COLO668 (cell line): ENCODE measurements at regions not wholly inside any gene's neighbourhood (a gene's known extent, or its start where the extent isn't known, plus 50 kb on each side); places are given as distances from the start of the nearest gene placed in this dataset.

Source experiments
- DNase-seq: peaks from one replicate; lab custom pipeline; 2025; ENCODE audit not compliant: unreplicated experiment; lab: John Stamatoyannopoulos, UW

- no peak for DNase-seq
Measured at GRCh38 chr7:10802011-10802410, 171.7 kb upstream of the PHF14 start.

DNA sequence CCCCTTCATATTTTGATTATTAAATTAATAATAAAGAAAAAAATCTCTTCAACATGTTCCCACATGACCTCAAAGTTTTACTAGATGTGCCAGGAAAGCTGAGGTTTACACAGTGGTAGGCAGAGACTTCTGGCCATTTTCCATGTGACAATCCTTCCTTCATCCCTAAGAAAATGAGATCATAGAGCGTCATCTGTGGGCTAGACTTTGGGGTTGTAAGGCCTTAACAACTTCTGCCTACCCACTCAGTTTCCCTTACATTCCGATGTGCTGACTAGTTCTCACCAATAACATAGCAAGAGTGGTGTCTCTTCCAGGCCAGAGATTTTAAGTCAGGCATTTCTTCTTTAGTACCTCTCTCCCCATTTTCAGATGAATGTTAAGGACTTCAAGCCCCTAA is 171.1 kb upstream of the PHF14 start:
- DNase-seq, result no peak

DNA sequence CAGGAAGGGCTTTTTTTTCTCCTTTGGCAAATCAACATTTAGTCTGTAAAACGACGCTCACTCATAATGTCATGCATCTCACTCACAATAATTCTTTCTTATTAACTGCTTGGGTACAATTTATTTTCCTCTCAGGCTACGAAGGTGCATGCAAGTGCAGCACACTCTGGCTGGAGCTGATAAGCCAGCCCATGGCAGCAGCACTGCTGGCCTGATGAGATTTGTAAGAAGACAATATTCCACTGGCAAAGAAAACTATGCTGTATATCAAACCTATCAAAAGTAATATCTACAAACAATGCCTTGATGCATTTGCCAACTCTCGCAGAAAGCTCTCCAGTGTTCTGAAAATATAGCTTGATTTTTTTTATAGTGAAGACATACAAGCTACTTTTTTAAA is 170.0 kb upstream of the PHF14 start:
- no peak for DNase-seq

- DNase-seq, result no peak
Measured at GRCh38 chr7:10804770-10805169, 168.9 kb upstream of the PHF14 start.

GRCh38 chr7:10815546-10815945 is 158.1 kb upstream of the PHF14 start:
- no peak for DNase-seq

DNA sequence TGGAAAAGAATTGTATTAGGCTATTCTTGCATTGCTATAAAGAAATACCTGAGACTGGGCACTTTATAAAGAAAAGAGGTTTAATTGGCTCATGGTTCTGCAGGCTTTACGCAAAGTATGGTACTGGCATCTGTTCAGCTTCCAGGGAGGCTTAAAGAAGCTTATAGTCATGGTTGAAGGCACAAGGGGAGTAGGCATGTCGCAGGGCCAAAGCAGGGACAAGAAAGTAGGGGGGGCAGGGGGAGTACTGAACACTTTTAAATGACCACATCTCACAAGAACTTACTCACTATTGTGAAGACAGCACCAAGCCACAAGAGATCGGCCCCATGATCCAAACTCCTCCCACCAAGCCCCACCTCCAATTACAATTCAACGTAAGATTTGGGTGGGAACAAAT is 152.5 kb upstream of the PHF14 start:
- DNase-seq, result no peak

- DNase-seq, result no peak
Measured at GRCh38 chr7:10824154-10824553, 149.5 kb upstream of the PHF14 start.

DNA sequence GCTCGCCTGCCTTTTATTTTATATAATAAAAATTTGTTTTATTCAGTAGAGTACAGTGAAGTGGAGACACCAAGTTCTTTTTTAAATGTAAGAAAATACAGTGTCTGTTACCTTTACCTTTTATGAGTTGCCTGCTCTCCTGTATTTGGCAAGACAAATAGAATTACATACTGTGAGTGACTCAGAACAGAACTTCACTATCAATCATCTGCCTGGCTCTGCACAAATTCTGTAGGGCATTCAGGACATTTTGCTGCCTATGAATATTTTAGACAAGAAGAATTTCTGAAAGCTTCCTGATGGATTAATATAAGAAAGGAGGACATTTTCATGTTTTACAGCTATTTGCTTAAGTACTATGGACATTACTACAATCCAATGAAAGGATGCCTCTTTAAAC is 135.4 kb upstream of the PHF14 start:
- no peak for DNase-seq

DNA sequence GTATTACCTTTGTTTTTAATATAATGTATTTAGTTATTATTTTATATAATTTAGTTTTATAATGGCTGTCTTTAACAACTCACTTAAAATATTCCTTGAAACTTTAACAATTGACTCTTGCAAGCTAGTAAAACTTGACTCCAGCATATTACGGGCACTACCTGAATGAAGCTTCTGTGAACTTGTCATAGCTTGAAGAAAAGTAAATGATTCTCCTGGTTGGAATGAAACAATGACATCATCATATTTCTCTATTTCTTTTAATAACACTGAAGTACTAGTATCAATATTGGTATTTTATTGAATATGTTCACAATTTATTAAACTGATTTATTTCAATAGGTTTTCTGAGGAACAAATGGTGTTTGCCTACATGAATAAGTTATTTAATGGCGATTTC is 128.4 kb upstream of the PHF14 start:
- no peak for DNase-seq

DNA sequence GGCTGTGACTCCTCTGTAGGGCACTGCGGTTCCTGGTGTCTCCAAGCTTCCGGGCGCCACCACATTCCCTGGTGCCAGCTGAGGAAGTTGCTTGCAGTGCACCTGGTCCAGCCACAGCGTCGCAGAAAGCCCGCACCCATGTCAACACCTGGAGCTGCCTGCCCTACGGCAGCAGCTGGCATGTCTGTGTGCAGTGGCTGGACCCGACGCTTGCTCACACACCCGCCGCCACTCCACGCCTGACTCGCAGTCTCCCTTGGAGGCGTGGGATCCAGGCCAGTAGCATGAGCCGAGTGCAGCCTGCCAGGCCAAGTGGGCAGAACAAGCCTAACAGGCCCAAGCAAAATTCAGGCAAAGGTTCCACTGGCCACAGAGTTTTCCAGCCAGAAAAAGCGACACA is 118.1 kb upstream of the PHF14 start:
- DNase-seq, result peak; percentile 80

DNA sequence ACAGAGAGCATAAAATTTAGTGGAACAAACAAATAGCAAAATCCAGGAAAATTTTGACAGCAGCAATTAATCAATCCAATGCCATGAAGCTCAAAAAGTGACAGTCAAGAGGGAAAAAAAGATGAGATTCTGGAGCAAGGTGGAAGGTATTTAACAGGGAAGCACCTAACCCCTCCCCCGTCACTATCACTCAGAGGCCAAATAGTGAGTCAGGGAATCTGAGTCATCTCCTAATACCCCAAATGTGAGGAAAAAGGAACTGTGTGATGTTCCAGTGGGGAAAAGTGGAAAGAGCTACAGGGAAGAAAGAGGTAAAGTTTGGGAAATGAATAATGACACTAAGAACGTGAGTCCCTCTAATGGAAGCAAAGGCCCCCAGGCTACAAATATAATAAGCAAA is 113.2 kb upstream of the PHF14 start:
- no peak for DNase-seq

GRCh38 chr7:10863476-10863875 is 110.2 kb upstream of the PHF14 start:
- DNase-seq, result no peak

DNA sequence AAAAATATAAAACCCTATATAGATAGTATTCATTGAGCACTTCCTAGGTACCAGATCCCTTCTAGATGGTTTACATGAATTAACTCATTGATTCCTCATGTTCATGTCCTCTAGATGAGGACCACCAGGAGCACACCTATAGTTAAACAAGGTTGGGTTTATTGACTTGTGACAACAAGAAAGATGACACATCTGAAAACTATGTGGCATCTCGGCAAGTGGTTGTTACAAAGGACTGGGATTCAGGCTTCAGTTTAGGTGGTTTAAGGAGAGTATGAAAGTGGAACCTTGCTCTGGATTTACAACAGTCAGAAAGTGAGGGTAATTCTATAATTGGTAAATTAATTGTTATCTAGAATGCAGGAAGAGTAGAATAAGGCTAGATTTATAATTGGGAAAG is 99.0 kb upstream of the PHF14 start:
- no peak for DNase-seq

GRCh38 chr7:10875080-10875479 is 98.6 kb upstream of the PHF14 start:
- no peak for DNase-seq

DNA sequence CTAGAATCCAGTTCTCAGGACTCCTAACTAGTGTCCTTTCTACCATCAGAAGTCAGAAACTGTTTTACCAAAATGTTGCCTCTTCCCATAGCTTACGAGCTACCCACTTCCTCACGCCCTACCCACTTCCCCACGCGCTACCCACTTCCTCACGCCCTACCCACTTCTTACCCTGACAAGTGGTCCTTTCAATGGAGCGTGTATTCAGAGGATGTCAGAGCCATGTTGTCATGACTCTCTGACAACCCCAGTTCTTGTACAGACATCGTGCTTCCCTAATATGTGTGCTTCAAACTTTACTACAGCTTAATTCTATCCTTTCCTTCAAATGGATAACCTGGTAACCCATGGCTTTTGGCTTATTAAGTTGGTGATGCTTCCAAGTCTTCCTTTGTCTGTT is 84.8 kb upstream of the PHF14 start:
- no peak for DNase-seq

- peak; percentile 46 for DNase-seq
Measured at GRCh38 chr7:10889266-10889898, 84.3 kb upstream of the PHF14 start.

DNA sequence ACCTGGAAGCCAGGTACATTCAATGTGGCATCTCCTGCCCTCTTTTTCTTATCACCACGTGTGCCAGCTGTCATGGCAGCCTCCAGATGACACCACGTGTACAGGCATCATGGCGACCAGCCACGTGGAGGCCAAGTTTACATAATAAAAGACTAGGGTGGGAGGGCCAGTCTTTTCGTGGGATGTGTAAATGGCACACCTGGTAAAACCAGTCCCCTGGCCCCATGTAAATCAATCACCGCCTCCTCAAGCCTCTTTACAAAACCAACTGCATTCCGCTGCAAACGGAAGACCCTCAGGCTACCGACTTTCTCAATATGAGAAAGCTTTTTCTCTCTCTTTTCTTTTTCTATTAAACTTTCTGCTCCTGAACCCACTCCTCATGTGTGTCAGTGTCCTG is 65.1 kb upstream of the PHF14 start:
- DNase-seq, result no peak

GRCh38 chr7:10910447-10910846 is 63.2 kb upstream of the PHF14 start:
- DNase-seq, result no peak

DNA sequence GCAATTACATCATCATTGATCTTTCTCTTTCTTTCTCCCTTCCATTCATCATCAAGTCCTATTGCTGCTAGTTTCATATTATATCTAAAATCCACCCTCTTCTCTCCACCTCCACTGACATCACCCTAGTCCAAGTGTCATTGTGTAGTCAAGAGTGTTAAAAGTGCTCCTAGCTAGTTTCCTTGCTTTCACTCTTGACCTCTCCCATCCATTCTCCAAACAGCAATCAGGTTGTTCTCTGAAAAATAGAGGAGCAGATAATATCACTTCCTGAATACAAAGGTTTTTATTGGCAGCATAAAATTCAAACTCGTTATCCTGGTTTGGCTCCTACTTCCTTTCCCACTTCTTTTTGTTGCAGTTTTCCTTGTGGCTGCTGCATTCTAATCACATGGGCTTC is 61.6 kb upstream of the PHF14 start:
- no peak for DNase-seq

DNA sequence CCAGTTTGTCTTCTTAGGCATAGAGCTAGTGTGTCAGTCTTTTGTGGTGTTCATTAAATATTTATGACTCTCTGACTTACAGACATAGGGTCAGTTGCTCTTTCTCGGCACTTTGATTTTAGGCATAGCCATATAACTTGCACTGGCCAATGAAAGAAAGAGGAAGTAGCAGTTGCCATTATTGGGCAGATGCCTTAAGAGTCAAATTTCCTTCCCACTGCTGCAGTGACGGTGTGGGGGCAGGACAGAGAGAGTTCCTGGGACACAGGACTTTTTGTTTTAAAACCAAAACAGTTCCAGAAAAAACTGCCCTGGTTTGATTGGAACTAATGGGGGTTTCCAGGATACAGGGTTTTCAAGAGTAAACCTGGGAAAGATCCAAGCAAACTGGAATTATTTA is 60.2 kb upstream of the PHF14 start:
- DNase-seq, result no peak

DNA sequence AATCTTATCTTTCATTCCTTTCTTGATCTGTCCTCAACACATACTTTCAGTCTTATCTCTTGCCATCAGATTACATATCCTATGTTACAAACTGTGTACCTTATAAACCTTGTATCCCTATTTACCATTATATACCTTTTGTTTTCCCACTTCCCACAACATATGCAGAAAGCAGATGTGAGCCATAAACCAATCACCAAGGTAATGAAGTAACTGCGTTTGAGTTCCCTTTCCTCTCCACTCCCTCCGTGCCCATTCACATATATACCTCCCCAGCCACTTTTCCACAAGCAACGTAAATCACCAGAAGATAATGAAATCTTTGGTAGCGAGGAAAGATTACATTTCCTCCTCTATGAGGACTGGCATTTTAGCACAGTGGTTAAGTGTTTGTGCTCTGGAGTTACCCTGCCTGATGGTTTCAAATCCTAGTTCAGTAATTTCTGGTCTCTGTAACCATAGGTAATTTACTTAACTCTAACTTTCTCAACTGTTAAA is 55.5 kb upstream of the PHF14 start:
- DNase-seq, result no peak

DNA sequence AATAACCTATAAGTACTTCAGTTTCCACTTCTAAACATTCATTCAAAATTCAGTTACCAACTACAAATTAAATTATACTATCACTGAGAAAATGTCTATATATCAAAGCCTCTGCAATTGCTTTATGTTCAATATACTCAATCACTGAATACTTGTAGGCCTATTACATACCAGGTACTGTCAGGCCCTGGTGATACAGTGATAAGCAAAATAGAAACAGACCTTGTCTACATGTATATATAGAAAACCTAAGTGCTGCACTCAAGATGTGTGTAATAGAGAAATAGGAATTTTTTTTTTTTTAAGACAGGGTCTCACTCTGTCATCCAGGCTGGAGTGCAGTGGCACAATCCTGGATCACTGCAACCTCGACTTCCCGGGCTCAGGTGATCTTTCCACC is 53.7 kb upstream of the PHF14 start:
- no peak for DNase-seq
